Natural killer cell treated with Interleukin-12 subunit alpha and Interleukin-12 subunit beta and Interleukin-15 and Interleukin-18, amount 100 ng/mL, for 72 hours (primary cell): ENCODE measurements at regions not wholly inside any gene's neighbourhood (a gene's known extent, or its start where the extent isn't known, plus 50 kb on each side); places are given as distances from the start of the nearest gene placed in this dataset.
"Not testable (repeated sequence)": the region's sequence is repeated elsewhere in the genome, so short reads cannot be mapped to it uniquely, and the experiment has no call there.

Source experiments
- ATAC-seq, 2 donors: fragments of 150-1000 bp; cut with Tn5 transposase in 1 of 2; sonication (Bioruptor Pico), chemical (Tn5 transposase) in 1 of 2; 2 replicates each; pipeline ENCODE4 v1.10.0; 2021
- DNase-seq: peaks from one replicate; pipeline ENCODE4 v3.0.0; 2022; ENCODE audit warnings: low spot score
- H3K27ac Mint-ChIP-seq, 2 donors: 1 replicate in 1 of 2; 2 replicates in 1 of 2; pipeline ENCODE4 v1.8.0; 2022; ENCODE audit warnings: mixed read lengths in 2 of 2, mild to moderate bottlenecking in 1 of 2, moderate library complexity in 1 of 2
- H3K27me3 Mint-ChIP-seq, 2 donors: 1 replicate in 1 of 2; 2 replicates in 1 of 2; pipeline ENCODE4 v1.8.0; 2022; ENCODE audit warnings: mixed read lengths in 2 of 2
- H3K36me3 Mint-ChIP-seq: one replicate; pipeline ENCODE4 v1.8.0; 2022; ENCODE audit warnings: mixed read lengths
- H3K4me1 Mint-ChIP-seq, 2 donors: 1 replicate in 1 of 2; 2 replicates in 1 of 2; pipeline ENCODE4 v1.8.0; 2022; ENCODE audit warnings: low read depth in 2 of 2, mixed read lengths in 2 of 2, mild to moderate bottlenecking in 1 of 2
- H3K4me3 Mint-ChIP-seq: one replicate; pipeline ENCODE4 v1.8.0; 2022; ENCODE audit warnings: mixed read lengths
- H3K9me3 Mint-ChIP-seq: 2 replicates; pipeline ENCODE4 v1.8.0; 2022; ENCODE audit warnings: mixed read lengths

GRCh38 chr21:35201288-35201687, 152.2 kb upstream of the RUNX1 start:
- Mint-ChIP-seq H3K4me1 (peaks cover 35 to 38% of the 10 kb centered on the region in 2 donors), H3K36me3 (no peaks in the 10 kb centered on the region), H3K4me3 (no peak overlapping the region), H3K27ac (peak overlapping the region in 1 of 2 donors; percentile 55), H3K27me3 (peaks cover 0 to 8% of the 10 kb centered on the region in 2 donors), H3K9me3 (no peaks in the 10 kb centered on the region)
- ATAC-seq = peak; percentile 58 to 63
- DNase-seq = no peak

DNA sequence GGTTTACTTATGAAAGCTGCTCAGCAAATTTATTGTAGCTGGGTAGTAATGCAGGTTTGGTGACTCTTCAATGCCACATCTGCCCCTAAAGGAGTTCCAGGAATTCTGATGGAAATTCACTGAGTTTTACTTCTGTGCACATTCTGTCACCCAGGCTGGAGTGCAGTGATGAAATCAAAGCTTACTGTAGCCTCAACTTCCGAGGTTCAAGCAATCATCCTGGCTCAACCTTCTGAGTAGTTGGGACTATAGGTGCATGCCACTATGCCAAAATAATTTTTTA, 150.6 kb upstream of the RUNX1 start:
- Mint-ChIP-seq H3K27ac (no peak overlapping the region), H3K36me3 (no peaks in the 10 kb centered on the region), H3K4me3 (no peak overlapping the region), H3K9me3 (no peaks in the 10 kb centered on the region), H3K4me1 (peaks cover 31 to 37% of the 10 kb centered on the region in 2 donors), H3K27me3 (peaks cover 8 to 15% of the 10 kb centered on the region in 2 donors)
- no peak for DNase-seq
- no peak for ATAC-seq

DNA sequence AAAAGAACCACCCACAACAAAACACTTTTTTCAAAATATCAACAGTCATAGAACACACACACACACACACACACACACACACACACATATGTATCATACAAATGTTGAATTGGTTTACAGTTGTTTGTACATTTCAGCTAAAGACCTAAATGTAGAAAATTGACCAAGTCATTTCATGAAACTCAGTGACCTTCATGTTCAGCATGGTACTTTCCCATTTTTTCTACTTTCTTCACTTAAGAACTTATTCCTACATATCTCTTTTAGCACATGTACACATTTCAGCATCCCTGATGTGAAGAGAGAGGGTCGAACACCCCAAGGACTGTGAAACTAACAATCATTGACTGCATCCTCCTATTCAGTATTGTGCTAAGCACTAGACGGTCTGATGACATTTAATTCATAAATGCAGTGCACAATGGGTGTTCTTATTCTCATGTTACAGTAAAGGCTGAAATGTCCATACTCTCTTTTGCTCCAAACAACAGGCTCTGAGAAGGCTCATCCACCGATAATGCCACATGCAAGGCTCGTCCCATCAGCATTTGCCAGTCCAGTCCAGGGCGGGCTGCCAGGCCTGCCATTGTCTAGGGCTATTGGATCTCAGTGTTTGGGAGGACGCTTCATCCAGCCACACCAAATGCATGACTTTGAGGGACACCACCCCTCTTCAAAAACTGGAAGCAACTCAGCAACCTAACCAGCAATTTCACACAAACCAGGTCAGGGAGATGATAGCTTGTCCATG, 150.1 kb upstream of the RUNX1 start:
- Mint-ChIP-seq H3K27me3 (peaks cover 10 to 16% of the 10 kb centered on the region in 2 donors), H3K4me3 (no peak overlapping the region), H3K27ac (no peak overlapping the region), H3K9me3 (no peaks in the 10 kb centered on the region), H3K36me3 (no peaks in the 10 kb centered on the region), H3K4me1 (peaks cover 29 to 33% of the 10 kb centered on the region in 2 donors)
- ATAC-seq (no peak), DNase-seq (no peak)

DNA sequence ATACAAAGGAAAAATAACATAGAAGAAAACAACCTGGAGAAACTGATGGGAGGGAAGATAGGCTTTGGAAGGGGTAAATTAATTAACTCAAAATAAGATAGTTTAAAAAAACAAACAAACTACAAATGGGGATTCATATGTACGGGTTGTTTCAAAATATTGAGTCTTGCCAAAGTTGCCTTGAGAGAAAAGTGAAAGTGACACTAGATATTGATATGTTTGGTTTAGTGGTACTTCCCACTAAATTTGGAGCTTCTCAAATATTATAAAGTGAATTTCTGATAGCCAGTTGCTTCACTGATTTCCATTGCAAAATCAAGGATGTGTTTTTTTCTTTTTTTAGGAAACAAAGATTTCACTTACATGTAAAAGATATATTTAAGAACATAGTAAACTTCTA, 149.5 kb upstream of the RUNX1 start:
- H3K27me3 Mint-ChIP-seq = peaks cover 10 to 18% of the 10 kb centered on the region in 2 donors
- H3K4me3 Mint-ChIP-seq = no peak overlapping the region
- H3K4me1 Mint-ChIP-seq = peaks cover 32 to 33% of the 10 kb centered on the region in 2 donors
- ATAC-seq (no peak), DNase-seq (no peak)
- H3K9me3 Mint-ChIP-seq = peaks cover 2% of the 10 kb centered on the region
- peak overlapping the region in 1 of 2 donors; percentile 37 for H3K27ac Mint-ChIP-seq
- H3K36me3 Mint-ChIP-seq = peaks cover 3% of the 10 kb centered on the region

- H3K36me3 Mint-ChIP-seq = peaks cover 6% of the 10 kb centered on the region
- DNase-seq = no peak
- ATAC-seq = no peak
- H3K9me3 Mint-ChIP-seq = peaks cover 3% of the 10 kb centered on the region
- peaks cover 32 to 33% of the 10 kb centered on the region in 2 donors for H3K4me1 Mint-ChIP-seq
- peaks cover 10 to 20% of the 10 kb centered on the region in 2 donors for H3K27me3 Mint-ChIP-seq
- peak overlapping the region in 1 of 2 donors; percentile 37 for H3K27ac Mint-ChIP-seq
- no peak overlapping the region for H3K4me3 Mint-ChIP-seq
Observed at GRCh38 chr21:35197992-35198431, 148.9 kb upstream of the RUNX1 start.

GRCh38 chr21:35197191-35197590, 148.1 kb upstream of the RUNX1 start:
- H3K27ac Mint-ChIP-seq = no peak overlapping the region
- ATAC-seq (no peak), DNase-seq (no peak)
- peaks cover 3% of the 10 kb centered on the region for H3K9me3 Mint-ChIP-seq
- H3K4me3 Mint-ChIP-seq = no peak overlapping the region
- H3K4me1 Mint-ChIP-seq = peaks cover 29% of the 10 kb centered on the region in 2 donors
- H3K36me3 Mint-ChIP-seq = peaks cover 6% of the 10 kb centered on the region
- H3K27me3 Mint-ChIP-seq = peaks cover 10 to 24% of the 10 kb centered on the region in 2 donors

- Mint-ChIP-seq H3K27ac (no peak overlapping the region), H3K36me3 (peaks cover 6% of the 10 kb centered on the region), H3K9me3 (peaks cover 3% of the 10 kb centered on the region), H3K4me3 (no peak overlapping the region), H3K27me3 (peaks cover 10 to 24% of the 10 kb centered on the region in 2 donors), H3K4me1 (peaks cover 23% of the 10 kb centered on the region in 2 donors)
- DNase-seq (no peak), ATAC-seq (no peak)
Observed at GRCh38 chr21:35196128-35196527, 147.0 kb upstream of the RUNX1 start.

DNA sequence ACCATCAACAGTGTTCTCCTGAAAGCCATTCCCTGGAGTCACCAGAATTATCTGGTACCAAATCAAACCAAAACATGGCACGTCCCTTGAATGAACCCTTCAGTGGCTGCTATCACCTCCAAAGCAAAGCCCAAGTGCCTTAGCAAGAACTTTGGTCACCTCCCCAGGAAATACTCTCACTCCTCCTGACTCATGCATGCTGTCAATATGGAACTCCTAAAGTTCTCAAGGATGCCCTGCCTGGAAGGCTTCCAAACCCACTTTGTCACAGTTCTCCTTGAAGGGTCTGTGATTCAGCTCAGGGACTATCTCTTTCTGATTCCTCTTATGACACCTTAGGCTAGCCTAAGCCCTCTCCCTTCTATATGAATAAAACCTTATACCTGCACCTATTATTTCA, 146.1 kb upstream of the RUNX1 start:
- DNase-seq (no peak), ATAC-seq (no peak)
- Mint-ChIP-seq H3K36me3 (peaks cover 6% of the 10 kb centered on the region), H3K4me1 (peaks cover 19 to 23% of the 10 kb centered on the region in 2 donors), H3K4me3 (no peak overlapping the region), H3K27ac (no peak overlapping the region), H3K27me3 (peaks cover 10 to 21% of the 10 kb centered on the region in 2 donors), H3K9me3 (peaks cover 3% of the 10 kb centered on the region)

DNA sequence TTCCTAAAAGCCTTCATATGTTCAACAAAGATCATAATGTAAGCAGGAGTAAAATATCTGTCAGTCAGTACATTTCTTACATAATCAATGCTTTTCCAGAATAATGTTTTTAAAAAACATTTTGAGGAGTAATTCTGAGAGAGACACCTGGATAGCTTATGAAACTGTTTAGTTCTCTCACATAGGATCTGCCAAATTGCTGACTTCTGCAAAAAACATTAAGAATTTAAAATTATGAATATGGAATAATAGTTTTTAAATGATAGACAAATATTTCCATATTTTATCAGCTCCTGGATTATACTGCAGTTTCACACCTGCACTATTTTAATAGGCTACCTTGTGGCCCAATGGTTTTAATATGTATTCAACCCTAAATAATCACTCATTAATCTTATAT, 142.7 kb upstream of the RUNX1 start:
- Mint-ChIP-seq H3K4me3 (no peak overlapping the region), H3K36me3 (peaks cover 6% of the 10 kb centered on the region), H3K9me3 (peaks cover 3% of the 10 kb centered on the region), H3K27ac (no peak overlapping the region), H3K4me1 (peaks cover 11% of the 10 kb centered on the region in 2 donors), H3K27me3 (peaks cover 10 to 16% of the 10 kb centered on the region in 2 donors)
- no peak for DNase-seq
- no peak for ATAC-seq

DNA sequence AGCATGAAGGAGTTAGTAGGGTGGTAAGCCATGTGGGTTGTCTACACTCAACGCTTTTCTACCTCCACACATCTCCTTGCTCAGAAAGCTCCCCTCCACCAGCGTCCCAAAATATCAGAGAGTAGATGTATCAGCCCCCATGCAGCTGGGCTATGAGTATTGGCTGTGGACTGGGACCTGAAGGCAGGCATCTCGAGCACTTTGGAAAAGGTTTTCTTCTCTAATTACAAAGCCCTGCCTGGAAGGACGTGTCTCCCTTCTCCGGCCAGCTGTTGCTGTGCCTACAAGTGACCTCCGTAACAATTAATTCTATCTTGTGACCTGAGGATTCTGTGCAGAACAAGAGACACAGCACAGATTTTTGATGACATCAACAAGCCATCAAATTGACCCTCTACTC, 142.0 kb upstream of the RUNX1 start:
- Mint-ChIP-seq H3K4me1 (peaks cover 11% of the 10 kb centered on the region in 2 donors), H3K9me3 (peaks cover 3% of the 10 kb centered on the region), H3K36me3 (peaks cover 6% of the 10 kb centered on the region), H3K27me3 (peaks cover 10 to 16% of the 10 kb centered on the region in 2 donors), H3K27ac (no peak overlapping the region), H3K4me3 (no peak overlapping the region)
- no peak for DNase-seq
- no peak for ATAC-seq

GRCh38 chr21:35190201-35190701, 141.1 kb upstream of the RUNX1 start:
- peaks cover 8 to 15% of the 10 kb centered on the region in 2 donors for H3K27me3 Mint-ChIP-seq
- peaks cover 3% of the 10 kb centered on the region for H3K9me3 Mint-ChIP-seq
- H3K27ac Mint-ChIP-seq = no peak overlapping the region
- ATAC-seq = no peak
- DNase-seq = no peak
- H3K4me3 Mint-ChIP-seq = no peak overlapping the region
- H3K36me3 Mint-ChIP-seq = peaks cover 6% of the 10 kb centered on the region
- peaks cover 10 to 11% of the 10 kb centered on the region in 2 donors for H3K4me1 Mint-ChIP-seq

- peaks cover 0 to 8% of the 10 kb centered on the region in 2 donors for H3K27me3 Mint-ChIP-seq
- H3K9me3 Mint-ChIP-seq = peaks cover 3% of the 10 kb centered on the region
- no peak for ATAC-seq
- no peak overlapping the region for H3K27ac Mint-ChIP-seq
- peaks cover 9% of the 10 kb centered on the region for H3K36me3 Mint-ChIP-seq
- no peak for DNase-seq
- no peak overlapping the region for H3K4me3 Mint-ChIP-seq
- H3K4me1 Mint-ChIP-seq = peaks cover 3 to 4% of the 10 kb centered on the region in 2 donors
Observed at GRCh38 chr21:35189077-35189863, 140.2 kb upstream of the RUNX1 start.

DNA sequence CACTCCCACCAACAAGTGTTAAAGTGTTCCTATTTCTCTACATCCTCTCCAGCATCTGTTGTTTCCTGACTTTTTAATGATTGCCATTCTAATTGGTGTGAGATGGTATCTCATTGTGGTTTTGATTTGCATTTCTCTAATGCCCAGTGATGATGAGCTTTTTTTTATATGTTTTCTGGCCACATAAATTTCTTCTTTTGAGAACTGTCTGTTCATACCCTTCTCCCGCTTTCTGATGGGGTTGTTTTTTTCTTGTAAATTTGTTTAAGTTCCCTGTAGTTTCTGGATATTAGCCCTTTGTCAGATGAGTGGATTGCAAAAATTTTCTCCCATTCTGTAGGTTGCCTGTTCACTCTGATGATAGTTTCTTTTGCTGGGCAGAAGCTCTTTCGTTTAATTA, 134.3 kb upstream of the RUNX1 start:
- Mint-ChIP-seq H3K27ac (peak overlapping the region in 1 of 2 donors; percentile 19), H3K27me3 (peaks cover 9 to 10% of the 10 kb centered on the region in 2 donors)
- not testable (repeated sequence) for H3K36me3 Mint-ChIP-seq, DNase-seq, H3K9me3 Mint-ChIP-seq, H3K4me1 Mint-ChIP-seq, H3K4me3 Mint-ChIP-seq, ATAC-seq

DNA sequence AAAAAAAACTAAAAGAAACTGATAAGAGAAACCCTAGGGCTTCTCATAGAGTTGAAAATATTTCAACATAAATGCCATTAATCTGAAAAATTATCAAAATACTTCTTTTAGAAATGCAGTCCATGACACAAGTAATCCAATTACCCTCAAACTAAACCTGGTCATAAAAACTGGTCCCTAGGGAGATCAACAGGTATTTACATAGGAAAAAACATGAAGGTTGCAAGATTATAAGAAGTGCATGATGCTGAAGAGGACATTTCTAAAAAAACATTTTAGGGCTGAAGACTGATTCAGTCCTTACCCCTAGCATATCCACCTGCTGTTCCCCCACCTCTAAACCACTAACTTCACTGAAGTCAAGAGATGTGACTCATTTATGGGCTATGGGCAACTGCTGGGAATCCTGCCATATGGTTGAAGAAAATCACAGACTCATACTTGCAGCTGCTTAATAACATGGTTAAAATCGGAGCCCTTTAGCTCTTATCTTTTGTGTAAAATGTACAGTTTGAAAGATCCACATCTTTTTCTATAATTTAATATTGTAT, 131.0 kb upstream of the RUNX1 start:
- H3K4me3 Mint-ChIP-seq = no peak overlapping the region
- H3K27me3 Mint-ChIP-seq = peaks cover 9 to 10% of the 10 kb centered on the region in 2 donors
- ATAC-seq (no peak), DNase-seq (no peak)
- peaks cover 5 to 9% of the 10 kb centered on the region in 2 donors for H3K4me1 Mint-ChIP-seq
- H3K36me3 Mint-ChIP-seq = peaks cover 8% of the 10 kb centered on the region
- peaks cover 7% of the 10 kb centered on the region for H3K9me3 Mint-ChIP-seq
- no peak overlapping the region for H3K27ac Mint-ChIP-seq
